Tibial artery (tissue), 4 donors: ENCODE measurements at regions not wholly inside any gene's neighbourhood (a gene's known extent, or its start where the extent isn't known, plus 50 kb on each side); places are given as distances from the start of the nearest gene placed in this dataset.

Experiments
- DNase-seq, 2 donors: peaks; one replicate each; pipeline ENCODE4 v3.0.0-alpha.2; 2019
- H3K27ac ChIP-seq, 2 donors: fragments of 200-600 bp; sonication (generic) in 1 of 2; 1 replicate in 1 of 2; 2 replicates in 1 of 2; pipeline ENCODE4 v1.5.1; 2018 to 2019; ENCODE audit warnings: mild to moderate bottlenecking in 1 of 2
- H3K27me3 ChIP-seq, 2 donors: fragments of 200-600 bp; sonication (generic) in 1 of 2; one replicate each; pipeline versions ENCODE4 v1.5.1 to v1.6.0; 2016 to 2019
- H3K36me3 ChIP-seq, 3 donors: fragments of 200-600 bp; sonication (generic) in 2 of 3; one replicate each; pipeline ENCODE4 v1.5.1; 2016 to 2019; ENCODE audit warnings: mild to moderate bottlenecking in 2 of 3
- H3K4me1 ChIP-seq, 4 donors: fragments of 200-600 bp; sonication (generic) in 2 of 4; 1 replicate in 3 of 4; 2 replicates in 1 of 4; pipeline ENCODE4 v1.5.1; 2016 to 2019
- H3K4me3 ChIP-seq, 2 donors: fragments of 200-600 bp; sonication (generic) in 1 of 2; 1 replicate in 1 of 2; 2 replicates in 1 of 2; pipeline ENCODE4 v1.5.1; 2018 to 2019; ENCODE audit warnings: mild to moderate bottlenecking in 2 of 2
- H3K9me3 ChIP-seq, 3 donors: fragments of 200-600 bp; sonication (generic) in 1 of 3; one replicate each; pipeline ENCODE4 v1.5.1; 2016 to 2019
- intact Hi-C: fragments of 100-400 bp; cut with DNase I; formaldehyde crosslinking; loops from one replicate; pipeline ENCODE4 v1.15.0; 2023; ENCODE audit warnings: low total_unique reads
- TF ChIP-seq, protein P1 (sequence below), 2 experiments: fragments of 200-600 bp in 1 of 2; fragments of 450-650 bp in 1 of 2; IDR thresholded peaks; one replicate each; pipeline ENCODE4 v1.5.1; 2017 to 2019; ENCODE audit warnings: antibody characterized with exemption in 2 of 2, mild to moderate bottlenecking in 1 of 2, moderate library complexity in 1 of 2

DNA sequence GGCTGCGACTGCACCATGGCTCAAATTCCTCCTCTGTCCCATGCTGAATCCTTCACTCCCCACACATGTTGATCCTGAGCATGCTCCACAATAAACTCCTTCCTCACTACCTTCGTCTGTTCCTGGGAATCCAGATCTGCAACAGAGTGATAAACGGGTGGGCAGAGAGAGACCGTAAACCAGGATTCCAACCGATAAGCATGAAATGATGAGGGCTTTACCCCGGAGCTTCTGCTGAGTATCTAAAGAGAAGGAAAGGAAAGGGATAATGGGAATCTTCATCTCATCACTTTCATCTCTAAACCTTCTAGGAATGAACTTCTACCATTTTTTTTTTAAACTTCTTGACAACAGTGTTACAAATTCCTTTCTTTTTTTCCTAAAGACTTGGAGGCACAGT lies 329.3 kb upstream of the TNP1 start:
- Histone ChIP-seq H3K4me3 (no peak overlapping the region), H3K9me3 (no peaks in the 10 kb centered on the region), H3K27ac (no peak overlapping the region), H3K4me1 (peaks cover 5 to 48% (median 16%) of the 10 kb centered on the region in 4 donors), H3K36me3 (no peaks in the 10 kb centered on the region), H3K27me3 (no peaks in the 10 kb centered on the region)
- TF ChIP-seq, protein P1, sequence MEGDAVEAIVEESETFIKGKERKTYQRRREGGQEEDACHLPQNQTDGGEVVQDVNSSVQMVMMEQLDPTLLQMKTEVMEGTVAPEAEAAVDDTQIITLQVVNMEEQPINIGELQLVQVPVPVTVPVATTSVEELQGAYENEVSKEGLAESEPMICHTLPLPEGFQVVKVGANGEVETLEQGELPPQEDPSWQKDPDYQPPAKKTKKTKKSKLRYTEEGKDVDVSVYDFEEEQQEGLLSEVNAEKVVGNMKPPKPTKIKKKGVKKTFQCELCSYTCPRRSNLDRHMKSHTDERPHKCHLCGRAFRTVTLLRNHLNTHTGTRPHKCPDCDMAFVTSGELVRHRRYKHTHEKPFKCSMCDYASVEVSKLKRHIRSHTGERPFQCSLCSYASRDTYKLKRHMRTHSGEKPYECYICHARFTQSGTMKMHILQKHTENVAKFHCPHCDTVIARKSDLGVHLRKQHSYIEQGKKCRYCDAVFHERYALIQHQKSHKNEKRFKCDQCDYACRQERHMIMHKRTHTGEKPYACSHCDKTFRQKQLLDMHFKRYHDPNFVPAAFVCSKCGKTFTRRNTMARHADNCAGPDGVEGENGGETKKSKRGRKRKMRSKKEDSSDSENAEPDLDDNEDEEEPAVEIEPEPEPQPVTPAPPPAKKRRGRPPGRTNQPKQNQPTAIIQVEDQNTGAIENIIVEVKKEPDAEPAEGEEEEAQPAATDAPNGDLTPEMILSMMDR (IDR thresholded peaks at IDR 0.05), result no peak
- no peak for DNase-seq
- intact Hi-C loops, result no loop called here

DNA sequence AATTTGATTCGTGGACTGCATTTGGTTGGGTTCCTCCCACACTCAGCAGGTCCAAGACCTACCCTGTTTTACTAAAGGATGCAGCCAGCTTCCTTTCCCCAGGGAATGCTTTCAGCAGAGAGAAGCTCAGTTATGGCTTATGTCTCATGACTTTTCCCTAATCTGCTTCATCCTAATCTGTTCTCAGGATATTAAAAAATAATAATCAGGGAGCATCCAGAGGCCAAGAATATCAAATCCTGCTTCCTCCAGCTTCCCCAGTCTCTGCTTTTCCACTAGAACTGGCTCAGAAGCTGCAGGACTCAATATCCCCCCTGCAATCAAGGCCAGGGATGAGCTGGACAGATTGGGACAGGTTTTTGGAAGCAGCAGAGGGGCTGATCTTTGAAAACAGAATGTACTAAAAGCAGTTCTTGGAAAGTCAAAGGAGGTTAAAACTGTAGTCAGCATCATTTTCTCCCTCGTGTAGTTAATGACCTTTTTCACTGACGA lies 326.9 kb upstream of the TNP1 start:
- intact Hi-C loops, result no loop called here
- no peaks in the 10 kb centered on the region for H3K36me3 ChIP-seq
- no peaks in the 10 kb centered on the region for H3K9me3 ChIP-seq
- peaks cover 5 to 72% (median 31%) of the 10 kb centered on the region in 4 donors for H3K4me1 ChIP-seq
- H3K4me3 ChIP-seq, result no peak overlapping the region
- TF ChIP-seq, protein P1 (IDR thresholded peaks at IDR 0.05), result no peak
- H3K27ac ChIP-seq, result peak overlapping the region; percentile 60 to 66
- H3K27me3 ChIP-seq, result no peaks in the 10 kb centered on the region
- peak; percentile 76 to 78 for DNase-seq

DNA sequence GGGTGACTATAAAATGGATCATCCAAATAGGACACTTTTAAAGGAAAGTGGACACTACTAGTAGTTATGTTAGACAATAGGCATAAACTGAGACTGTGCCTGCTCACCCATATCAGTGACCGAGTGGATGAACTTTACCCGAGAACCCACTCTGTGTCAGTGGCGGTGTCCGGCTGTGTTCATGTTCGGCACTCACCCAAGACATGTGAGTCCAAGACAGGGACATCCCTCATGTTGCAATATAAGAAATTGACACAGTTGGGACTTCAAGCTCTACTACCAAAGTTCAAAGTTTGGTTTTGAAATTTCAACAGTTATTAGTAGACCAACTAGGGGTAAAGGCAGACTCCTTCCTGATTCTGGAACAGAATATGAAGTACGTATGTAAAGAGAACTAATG lies 326.3 kb upstream of the TNP1 start:
- intact Hi-C loops, result no loop called here
- Histone ChIP-seq H3K27ac (peak overlapping the region; percentile 60 to 66), H3K36me3 (no peaks in the 10 kb centered on the region), H3K27me3 (no peaks in the 10 kb centered on the region), H3K9me3 (no peaks in the 10 kb centered on the region), H3K4me1 (peaks cover 5 to 77% (median 31%) of the 10 kb centered on the region in 4 donors), H3K4me3 (no peak overlapping the region)
- TF ChIP-seq, protein P1 (IDR thresholded peaks at IDR 0.05), result no peak
- DNase-seq, result peak; percentile 69 to 74

DNA sequence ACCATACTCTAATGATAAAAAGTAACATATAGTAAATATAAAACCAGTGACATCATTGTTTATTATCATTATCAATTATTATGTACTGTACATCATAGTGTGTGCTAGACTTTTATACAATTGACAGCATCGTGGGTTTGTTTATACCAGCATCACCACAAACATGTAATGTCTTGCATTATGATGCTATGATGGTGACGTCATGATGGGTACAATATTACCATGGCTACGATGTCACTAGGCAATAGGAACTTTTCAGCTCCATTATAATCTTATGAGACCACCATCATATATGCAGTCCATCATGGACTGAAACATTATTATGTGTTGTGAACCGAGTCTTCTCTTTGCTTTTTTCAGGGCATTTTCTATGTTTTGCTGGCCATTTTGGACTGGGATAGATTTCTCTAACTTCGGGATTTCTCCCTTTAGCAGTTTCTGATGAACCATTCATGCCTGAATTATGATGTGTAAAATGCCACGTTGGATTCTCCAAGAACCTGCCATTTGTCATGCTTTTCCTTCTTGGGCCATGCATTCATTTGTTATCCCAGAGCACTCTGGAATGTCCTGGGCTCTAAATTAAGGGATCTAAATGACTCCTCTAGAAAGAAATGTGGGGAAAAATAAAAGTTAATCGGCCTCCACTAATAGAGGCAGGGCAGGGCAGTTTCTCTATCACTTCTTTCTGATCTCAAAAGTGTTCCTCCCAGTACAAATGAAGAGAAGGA lies 325.6 kb upstream of the TNP1 start:
- intact Hi-C loops, result no loop called here
- Histone ChIP-seq H3K36me3 (no peaks in the 10 kb centered on the region), H3K27me3 (no peaks in the 10 kb centered on the region), H3K4me1 (peaks cover 5 to 77% (median 31%) of the 10 kb centered on the region in 4 donors), H3K9me3 (no peaks in the 10 kb centered on the region), H3K4me3 (no peak overlapping the region), H3K27ac (peak overlapping the region; percentile 60 to 66)
- no peak for DNase-seq
- TF ChIP-seq, protein P1 (IDR thresholded peaks at IDR 0.05), result no peak

DNA sequence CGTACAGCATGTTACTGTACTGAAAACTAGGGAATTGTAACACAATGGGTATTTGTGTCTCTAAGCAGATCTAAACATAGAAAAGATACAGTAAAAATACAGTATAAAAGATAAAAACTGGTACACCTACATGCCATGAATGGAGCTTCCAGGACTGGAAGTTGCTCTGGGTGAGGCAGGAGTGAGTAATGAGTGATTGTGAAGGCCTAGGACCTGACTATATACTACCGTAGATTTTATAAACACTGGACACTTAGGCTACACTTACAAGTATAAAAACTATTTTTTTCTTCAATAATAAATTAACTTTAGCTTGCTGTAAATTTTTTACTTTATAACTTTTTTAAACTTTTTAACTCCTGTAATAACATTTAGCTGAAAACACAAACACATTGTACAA lies 324.4 kb upstream of the TNP1 start:
- no peak for DNase-seq
- no peaks in the 10 kb centered on the region for H3K9me3 ChIP-seq
- peaks cover 5 to 71% (median 31%) of the 10 kb centered on the region in 4 donors for H3K4me1 ChIP-seq
- no peaks in the 10 kb centered on the region for H3K27me3 ChIP-seq
- H3K27ac ChIP-seq, result peak overlapping the region in 1 of 2 donors; percentile 40
- intact Hi-C loops, result no loop called here
- no peak overlapping the region for H3K4me3 ChIP-seq
- TF ChIP-seq, protein P1 (IDR thresholded peaks at IDR 0.05), result no peak
- H3K36me3 ChIP-seq, result no peaks in the 10 kb centered on the region
